ENCODE measurements at regions not wholly inside any gene's neighbourhood (a gene's known extent, or its start where the extent isn't known, plus 50 kb on each side); places are given as distances from the start of the nearest gene placed in this dataset.

DNA sequence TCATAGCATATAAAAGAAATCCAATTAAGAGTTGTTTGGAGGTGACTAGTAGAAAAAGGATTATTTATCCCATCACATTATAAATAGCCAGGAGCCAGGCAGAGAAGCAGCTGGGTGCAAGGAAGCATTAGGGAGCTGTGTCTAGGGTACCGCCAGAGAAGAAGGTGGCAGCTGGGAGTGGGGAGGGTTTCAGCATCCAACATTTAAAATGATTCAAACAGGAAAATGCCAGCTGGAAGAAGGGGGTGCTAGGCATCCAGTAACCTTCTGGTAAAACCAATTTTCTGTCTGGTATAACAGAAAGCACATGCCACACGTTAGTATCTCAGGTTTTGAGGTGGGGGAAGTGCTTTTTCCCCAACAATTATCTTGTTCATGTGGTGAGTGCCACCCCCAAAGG is 452.4 kb downstream of the ZEB2 start:
- peak; percentile 36 for DNase-seq

GRCh38 chr2:144063602-144064001 is 456.3 kb downstream of the ZEB2 start:
- DNase-seq, result no peak

DNA sequence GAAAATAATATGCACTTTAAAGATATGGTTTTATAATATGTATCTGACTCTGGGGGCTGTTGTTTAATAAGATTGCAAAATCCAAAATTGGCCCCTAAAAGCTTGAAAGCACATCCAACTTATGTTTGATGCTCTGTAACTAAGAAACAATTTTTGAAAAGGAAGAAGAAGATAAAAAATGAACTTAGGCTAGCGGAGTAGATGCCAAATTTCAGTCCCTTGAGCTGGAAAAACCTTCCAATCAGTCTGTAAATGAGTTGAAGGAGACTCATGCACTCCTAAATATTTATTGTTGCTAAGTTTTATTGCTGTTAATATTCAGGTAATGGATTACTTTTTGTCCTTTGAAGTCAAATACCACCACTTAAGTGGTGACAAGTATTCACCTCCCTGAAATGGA is 465.0 kb downstream of the ZEB2 start:
- DNase-seq, result no peak

GRCh38 chr2:144052083-144052482 is 467.8 kb downstream of the ZEB2 start:
- no peak for DNase-seq

- DNase-seq, result no peak
These were observed 470.8 kb downstream of the ZEB2 start for GRCh38 chr2:144049137-144049536.

GRCh38 chr2:144048631-144049060 is 471.3 kb downstream of the ZEB2 start:
- DNase-seq, result no peak

GRCh38 chr2:144042751-144043150 is 477.2 kb downstream of the ZEB2 start:
- peak; percentile 20 for DNase-seq

GRCh38 chr2:144041612-144042011 is 478.3 kb downstream of the ZEB2 start:
- DNase-seq, result no peak

- DNase-seq, result no peak
These were observed 479.1 kb downstream of the ZEB2 start for GRCh38 chr2:144040834-144041233.

- no peak for DNase-seq
These were observed 487.4 kb downstream of the ZEB2 start for GRCh38 chr2:144032566-144032965.

DNA sequence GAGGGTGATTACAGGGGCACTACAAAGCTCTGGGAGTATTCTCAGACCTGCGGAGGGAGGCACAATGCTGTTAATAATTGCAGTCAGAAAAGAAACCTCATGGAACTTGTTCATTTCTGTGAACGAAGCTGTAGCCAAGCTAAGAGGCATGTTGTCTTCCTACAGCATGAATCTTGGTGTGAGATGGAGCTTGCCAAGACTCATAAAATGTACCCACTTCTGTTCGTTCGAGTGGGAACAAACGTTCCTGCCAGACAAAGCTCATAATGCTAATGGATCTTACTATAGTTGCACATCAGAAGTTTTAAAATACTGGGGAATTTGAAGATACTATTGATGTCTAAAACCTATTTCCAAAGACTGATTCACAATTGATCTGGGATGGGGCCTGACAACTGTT is 489.1 kb downstream of the ZEB2 start:
- no peak for DNase-seq

- no peak for DNase-seq
These were observed 492.3 kb downstream of the ZEB2 start for GRCh38 chr2:144027593-144027992.

DNA sequence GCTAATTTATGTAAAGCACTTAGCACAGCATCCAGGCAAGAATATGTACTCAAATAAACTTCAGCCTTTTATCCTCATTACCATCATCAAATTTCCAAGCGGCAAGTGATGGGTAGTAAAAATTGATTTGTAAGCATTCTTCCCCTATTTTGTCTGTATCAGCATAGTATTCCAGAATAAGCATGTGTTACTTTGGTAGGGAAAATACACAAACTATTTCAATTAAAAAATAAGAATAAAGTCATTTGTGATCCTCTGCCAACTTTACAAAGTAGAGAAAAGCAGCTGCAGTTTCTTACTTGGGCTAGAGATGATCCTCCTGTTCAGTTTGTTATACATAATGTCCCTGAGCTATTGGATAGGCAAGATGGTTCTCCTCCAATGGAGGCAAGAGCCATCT is 493.2 kb downstream of the ZEB2 start:
- DNase-seq, result no peak

DNA sequence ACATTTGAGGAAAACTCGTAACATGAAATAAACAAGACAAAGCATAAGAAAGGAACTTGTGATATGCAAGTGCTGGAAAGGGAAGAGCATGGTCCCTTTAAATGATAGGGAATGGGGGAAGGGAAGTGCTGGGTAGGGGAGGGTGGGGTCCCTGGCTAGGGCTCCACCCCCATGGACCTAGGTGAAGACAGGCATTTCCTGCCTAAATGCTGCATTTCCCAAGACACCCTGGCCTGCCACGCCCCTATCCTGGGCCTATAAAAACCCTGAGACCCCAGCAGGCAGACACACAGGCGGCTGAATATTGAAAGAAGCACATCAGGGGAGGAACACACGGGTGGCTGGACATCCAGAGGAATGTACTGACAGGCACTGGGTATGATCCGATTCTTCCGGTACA is 499.9 kb downstream of the ZEB2 start:
- no peak for DNase-seq

GRCh38 chr2:144015655-144016245 is 504.2 kb downstream of the ZEB2 start:
- no peak for DNase-seq

- no peak for DNase-seq
These were observed 504.9 kb downstream of the ZEB2 start for GRCh38 chr2:144015036-144015435.

DNA sequence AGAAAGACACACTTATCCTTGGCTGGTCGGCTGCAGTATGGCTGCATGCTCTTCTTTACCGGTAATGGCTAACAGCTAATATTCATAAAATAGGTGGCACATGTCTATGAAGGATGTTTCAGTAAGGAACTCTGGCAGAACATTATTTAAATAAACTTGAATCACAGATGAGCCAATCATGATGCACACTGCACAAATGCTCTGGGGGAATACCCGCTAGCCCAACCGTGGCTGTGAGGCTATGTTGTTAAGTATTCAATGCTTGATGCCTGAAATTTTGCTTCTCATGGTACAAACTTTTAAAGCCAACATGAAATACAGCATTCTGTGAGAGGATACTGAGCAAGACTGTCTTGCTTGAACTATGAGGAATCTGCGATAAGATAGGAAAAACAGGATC is 505.8 kb downstream of the ZEB2 start:
- DNase-seq, result no peak

DNA sequence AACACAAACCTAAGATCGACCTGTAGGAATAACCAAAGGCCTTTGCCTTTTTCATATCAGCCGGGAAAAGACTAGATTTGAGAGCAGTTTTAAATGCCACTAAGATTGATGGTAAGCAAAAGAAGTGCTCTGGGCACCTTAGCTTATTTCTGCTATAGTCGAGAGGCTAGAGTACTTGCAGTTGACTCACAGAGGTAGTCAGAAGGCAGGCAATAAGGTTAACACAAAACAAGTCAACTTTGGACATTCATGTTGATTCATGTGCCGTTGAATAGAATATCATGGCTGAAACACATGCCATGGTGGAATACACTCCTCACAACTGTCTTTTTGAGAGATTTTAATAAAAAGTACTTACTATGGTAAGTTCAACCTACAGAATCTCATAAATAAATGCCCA is 507.6 kb downstream of the ZEB2 start:
- DNase-seq, result no peak

GRCh38 chr2:144011553-144011952 is 508.4 kb downstream of the ZEB2 start:
- no peak for DNase-seq

DNA sequence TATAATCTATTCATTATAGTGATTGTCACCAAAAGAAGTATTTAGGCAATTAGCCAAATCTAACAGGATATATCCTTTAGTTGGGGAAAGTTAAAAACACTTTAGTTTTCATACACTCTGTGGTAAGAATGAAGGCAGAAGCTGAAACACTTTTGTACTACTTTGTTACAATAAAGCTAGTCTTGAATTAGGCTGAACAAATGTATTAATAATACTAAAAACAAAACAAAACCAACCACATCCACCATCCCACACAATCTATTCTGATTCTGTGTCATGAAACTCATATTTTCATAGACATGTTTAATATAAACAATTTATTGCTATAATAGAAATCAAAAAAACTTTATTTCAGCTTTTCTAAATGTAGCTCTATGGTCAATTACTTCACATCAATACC is 508.8 kb downstream of the ZEB2 start:
- DNase-seq, result no peak

GRCh38 chr2:144010096-144010836 is 509.7 kb downstream of the ZEB2 start:
- no peak for DNase-seq

- no peak for DNase-seq
These were observed 513.8 kb downstream of the ZEB2 start for GRCh38 chr2:144006139-144006538.

DNA sequence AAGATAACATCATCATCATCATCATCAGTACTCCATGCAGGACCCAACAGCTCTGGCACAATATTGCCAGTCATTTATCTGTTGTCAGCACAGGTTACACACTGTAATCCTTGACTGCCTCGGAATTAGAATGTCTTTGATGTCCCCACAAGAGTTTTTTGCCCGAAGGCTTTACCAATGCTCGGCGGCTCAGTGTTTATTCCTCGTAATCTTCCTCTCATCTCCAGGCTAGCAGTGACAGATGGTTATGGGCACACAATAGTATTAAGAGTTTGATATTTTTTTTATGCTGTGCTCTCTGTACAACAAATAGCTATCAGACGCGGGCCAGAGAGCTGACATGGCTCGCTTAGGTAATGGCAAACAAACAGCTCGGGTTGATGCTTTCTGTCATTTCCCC is 515.2 kb downstream of the ZEB2 start:
- peak; percentile 40 for DNase-seq

- DNase-seq, result no peak
These were observed 516.4 kb downstream of the ZEB2 start for GRCh38 chr2:144003460-144004075.

DNA sequence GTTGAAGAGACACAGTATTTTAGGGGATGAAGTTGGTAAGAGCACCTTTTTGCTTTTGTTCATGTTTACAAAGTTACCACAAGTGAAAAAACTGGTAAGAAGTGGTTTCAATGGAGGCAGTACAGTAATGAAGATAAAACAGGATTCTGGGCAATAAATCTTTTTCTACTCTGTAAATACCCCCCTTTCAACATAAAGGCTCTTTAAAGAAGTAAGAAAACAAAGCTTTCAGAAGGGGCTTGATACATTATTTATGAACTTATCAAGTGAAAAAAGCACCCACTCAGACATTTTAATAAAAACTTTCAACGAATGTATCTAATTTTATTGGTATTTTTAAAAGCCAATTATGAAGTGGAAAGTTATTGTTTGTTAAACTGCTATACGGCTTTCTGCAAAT is 522.9 kb downstream of the ZEB2 start:
- no peak for DNase-seq
